ENCODE measurements at regions not wholly inside any gene's neighbourhood (a gene's known extent, or its start where the extent isn't known, plus 50 kb on each side); places are given as distances from the start of the nearest gene placed in this dataset.

DNA sequence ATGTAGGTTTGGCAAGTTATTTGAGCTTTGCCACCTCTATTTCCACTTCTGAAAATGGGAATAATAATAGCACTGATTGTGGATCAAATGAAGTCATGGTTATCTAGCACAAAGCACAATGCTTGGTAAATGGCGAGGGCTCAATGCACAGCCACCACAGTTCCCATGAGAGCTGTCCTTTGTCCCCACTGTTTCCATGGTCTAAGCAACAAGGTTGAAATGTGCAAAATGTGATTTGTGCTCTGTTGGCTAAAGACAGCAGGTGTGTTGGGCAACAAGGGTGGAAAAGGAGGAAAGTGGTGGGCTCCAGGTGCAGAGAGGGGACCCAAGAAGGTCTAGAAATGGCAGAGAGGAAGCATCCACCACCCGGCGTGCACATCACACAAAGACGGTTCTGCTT is 200.5 kb downstream of the TRIM29 start:
- no peak for DNase-seq (ENCODE audit: low read depth)

DNA sequence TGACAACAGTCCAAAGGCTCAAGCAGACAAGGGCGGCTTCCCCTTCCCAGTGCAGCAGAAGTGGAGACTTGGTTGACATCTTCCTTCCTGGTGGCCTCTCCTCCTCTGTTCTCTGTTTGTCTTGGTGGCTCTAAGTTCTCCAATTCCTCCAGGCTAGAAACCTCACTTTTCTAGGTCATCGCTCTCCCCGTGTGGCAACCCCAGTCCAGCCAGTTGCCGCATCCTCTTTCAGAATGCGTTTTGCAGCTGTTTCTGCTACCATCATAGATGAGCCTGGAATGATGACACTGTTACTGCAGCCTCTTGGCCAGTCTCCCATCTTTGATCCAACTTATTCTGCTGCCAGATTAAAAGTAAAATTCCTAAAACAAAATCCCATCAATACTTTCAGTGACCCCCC is 201.5 kb downstream of the TRIM29 start:
- no peak for DNase-seq (ENCODE audit: low read depth)

GRCh38 chr11:119935349-119935925 is 202.5 kb downstream of the TRIM29 start:
- DNase-seq (ENCODE audit: low read depth), result no peak

- no peak for DNase-seq (ENCODE audit: low read depth)
These were observed 203.0 kb downstream of the TRIM29 start for GRCh38 chr11:119934866-119935265.

DNA sequence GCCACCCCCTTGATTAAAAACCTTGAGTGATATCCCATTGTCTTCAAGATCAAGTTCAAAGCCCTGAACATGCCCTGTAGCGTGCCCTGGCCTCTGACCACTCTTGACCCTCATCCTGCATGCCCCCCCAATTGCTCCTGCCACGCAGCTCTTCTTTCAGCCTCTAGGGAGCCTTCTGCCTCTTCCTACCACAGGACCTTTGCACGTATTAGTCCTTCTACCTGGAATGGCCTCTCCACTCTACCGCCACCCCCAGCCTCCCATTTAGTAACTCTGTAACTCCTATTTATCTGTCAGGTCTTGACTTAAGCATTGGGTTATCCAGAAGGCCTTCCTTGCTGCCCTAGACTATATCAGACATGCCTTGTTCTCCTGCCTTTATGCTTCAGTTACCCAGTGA is 203.6 kb downstream of the TRIM29 start:
- no peak for DNase-seq (ENCODE audit: low read depth)

- DNase-seq (ENCODE audit: low read depth), result no peak
These were observed 204.3 kb downstream of the TRIM29 start for GRCh38 chr11:119933584-119933983.

- DNase-seq (ENCODE audit: low read depth), result no peak
These were observed 204.0 kb upstream of the NECTIN1 start for GRCh38 chr11:119932828-119933562.

- no peak for DNase-seq (ENCODE audit: low read depth)
These were observed 199.0 kb upstream of the NECTIN1 start for GRCh38 chr11:119928047-119928446.

- no peak for DNase-seq (ENCODE audit: low read depth)
These were observed 195.0 kb upstream of the NECTIN1 start for GRCh38 chr11:119924017-119924416.

- DNase-seq (ENCODE audit: low read depth), result no peak
These were observed 192.6 kb upstream of the NECTIN1 start for GRCh38 chr11:119921571-119921970.

DNA sequence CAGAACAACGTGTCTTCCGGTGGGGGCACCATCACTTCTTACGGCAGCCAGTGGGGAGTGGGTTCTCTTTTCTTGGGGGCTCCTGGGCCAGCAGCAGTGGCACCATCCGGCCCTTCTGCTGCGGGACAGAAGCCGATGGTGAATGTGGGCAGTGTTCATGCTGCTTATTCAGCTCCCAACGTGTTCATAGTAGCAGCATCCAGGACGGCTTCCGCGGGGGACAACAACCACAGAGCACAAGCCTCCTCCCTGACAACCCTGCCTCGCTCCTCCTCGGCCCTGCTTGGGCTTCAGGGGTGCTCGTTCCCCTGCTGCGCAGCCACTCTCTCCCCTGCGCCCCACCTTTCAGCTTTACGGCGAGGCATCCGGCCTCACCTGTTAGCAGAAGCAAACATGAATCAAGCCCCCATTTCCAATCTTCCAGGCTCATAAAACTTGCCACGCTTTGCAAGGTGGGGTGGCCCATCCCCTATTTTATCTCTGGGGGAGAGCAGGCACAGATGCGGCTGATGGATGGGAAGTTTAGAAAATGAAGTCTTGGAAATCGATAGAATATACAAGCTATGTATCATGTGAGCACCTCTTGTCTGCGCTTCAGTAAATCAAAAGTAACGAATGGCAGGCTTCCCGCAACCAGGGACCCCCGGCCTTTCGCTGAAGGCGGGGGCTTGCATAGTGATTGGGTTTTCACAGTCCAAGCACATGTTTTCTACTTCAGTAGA is 191.8 kb upstream of the NECTIN1 start:
- no peak for DNase-seq (ENCODE audit: low read depth)

GRCh38 chr11:119919656-119920055 is 190.7 kb upstream of the NECTIN1 start:
- no peak for DNase-seq (ENCODE audit: low read depth)

GRCh38 chr11:119918347-119918746 is 189.3 kb upstream of the NECTIN1 start:
- no peak for DNase-seq (ENCODE audit: low read depth)

GRCh38 chr11:119916568-119916967 is 187.6 kb upstream of the NECTIN1 start:
- DNase-seq (ENCODE audit: low read depth), result no peak

- DNase-seq (ENCODE audit: low read depth), result no peak
These were observed 183.2 kb upstream of the NECTIN1 start for GRCh38 chr11:119912229-119912628.

DNA sequence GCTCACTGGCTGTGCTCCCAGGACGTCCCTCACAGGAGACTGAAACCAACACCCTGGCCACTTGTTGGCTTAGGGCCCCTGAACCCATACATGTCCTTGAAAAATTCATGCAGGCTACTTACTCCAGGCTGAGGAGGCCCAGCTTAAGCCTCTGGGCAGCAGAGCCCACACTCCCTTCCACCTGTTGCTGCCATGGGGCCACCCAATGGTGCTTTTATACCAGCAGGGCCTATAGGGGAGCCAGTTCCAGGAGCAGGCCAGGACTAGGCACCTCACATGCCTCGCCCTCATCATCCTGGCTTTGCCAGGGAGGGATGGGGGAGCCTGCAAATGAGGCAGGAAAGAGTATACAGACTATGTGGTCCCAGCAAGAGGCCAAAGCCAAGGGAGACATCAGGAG is 181.7 kb upstream of the NECTIN1 start:
- no peak for DNase-seq (ENCODE audit: low read depth)

DNA sequence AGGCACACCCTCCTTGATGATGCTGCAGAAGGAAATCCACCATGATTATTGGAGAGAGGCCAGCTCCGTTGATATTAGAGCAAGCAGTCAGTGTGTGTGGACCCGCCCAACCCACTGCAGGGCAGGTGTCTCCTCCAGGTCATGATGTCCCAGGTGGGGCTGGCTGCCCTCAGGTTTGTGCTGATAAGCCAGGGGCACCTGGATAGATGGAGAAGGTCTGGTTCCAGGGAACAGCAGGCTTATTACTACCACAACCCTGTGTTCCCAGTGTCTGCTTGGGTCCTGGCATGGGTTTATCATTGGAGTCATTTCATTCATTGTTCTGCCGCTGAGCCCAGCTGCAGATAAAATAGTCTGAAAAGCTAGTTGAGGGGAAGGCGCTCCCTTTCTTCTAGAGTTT is 181.1 kb upstream of the NECTIN1 start:
- DNase-seq (ENCODE audit: low read depth), result no peak

- no peak for DNase-seq (ENCODE audit: low read depth)
These were observed 180.5 kb upstream of the NECTIN1 start for GRCh38 chr11:119909495-119909894.

GRCh38 chr11:119909077-119909476 is 180.1 kb upstream of the NECTIN1 start:
- DNase-seq (ENCODE audit: low read depth), result no peak

- no peak for DNase-seq (ENCODE audit: low read depth)
These were observed 179.5 kb upstream of the NECTIN1 start for GRCh38 chr11:119908573-119908904.

DNA sequence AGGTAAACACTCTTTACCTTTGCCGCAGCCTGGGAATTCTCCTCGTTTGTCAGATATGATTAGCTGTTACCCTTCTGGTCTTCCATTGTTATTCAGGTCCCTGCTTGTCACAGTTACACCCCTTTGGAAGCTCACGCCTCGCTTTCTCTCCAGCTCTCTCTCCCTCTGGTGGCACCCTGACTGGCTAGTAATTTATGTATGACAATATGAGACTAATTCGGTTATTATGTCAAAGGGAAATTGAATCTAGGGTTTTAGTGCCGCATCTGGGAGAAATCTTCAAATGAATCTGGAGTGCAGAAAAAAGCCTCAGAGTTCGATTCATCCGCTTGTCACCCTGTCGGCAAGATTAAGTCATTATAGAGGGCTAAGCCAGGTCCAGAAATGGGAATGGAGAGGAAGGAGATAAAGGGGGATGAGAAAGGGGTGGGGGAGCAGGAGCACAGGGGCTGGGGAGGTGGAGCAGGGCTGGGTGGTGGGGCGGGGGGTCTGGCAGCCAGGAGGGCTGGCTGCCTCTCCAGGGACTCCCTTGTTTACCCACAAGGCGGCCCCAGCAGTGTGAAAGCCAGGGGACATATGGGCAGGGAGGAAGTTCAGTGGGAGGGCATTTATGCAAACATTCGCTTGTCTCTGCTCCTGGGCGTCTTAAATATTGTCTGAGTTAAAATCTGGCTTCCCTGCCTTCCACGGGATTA is 179.0 kb upstream of the NECTIN1 start:
- DNase-seq (ENCODE audit: low read depth), result no peak

- no peak for DNase-seq (ENCODE audit: low read depth)
These were observed 178.3 kb upstream of the NECTIN1 start for GRCh38 chr11:119907122-119907851.
